Gastroesophageal sphincter (tissue), 3 donors: ENCODE measurements at regions not wholly inside any gene's neighbourhood (a gene's known extent, or its start where the extent isn't known, plus 50 kb on each side); places are given as distances from the start of the nearest gene placed in this dataset.

Experiments
- CTCF ChIP-seq, 4 experiments: fragments of 200-600 bp in 2 of 4; fragments of 450-650 bp in 2 of 4; sonication (generic) in 1 of 4; IDR thresholded peaks; one replicate each; pipeline ENCODE4 v1.5.1; 2017 to 2019; ENCODE audit warnings: antibody characterized with exemption in 4 of 4, mild to moderate bottlenecking in 2 of 4, moderate library complexity in 2 of 4
- EP300 ChIP-seq: sonication (generic); formaldehyde crosslinking; IDR thresholded peaks from one replicate; pipeline ENCODE4 v1.6.1; 2017; ENCODE audit warnings: antibody characterized with exemption, mild to moderate bottlenecking

GRCh38 chr1:199040076-199040905 lies 401.5 kb downstream of the PTPRC start:
- TF ChIP-seq EP300 (no peak), CTCF (IDR thresholded peaks at IDR 0.05) (no peak)
